ENCODE measurements at regions not wholly inside any gene's neighbourhood (a gene's known extent, or its start where the extent isn't known, plus 50 kb on each side); places are given as distances from the start of the nearest gene placed in this dataset.
"Not testable (repeated sequence)": the region's sequence is repeated elsewhere in the genome, so short reads cannot be mapped to it uniquely, and the experiment has no call there.

DNA sequence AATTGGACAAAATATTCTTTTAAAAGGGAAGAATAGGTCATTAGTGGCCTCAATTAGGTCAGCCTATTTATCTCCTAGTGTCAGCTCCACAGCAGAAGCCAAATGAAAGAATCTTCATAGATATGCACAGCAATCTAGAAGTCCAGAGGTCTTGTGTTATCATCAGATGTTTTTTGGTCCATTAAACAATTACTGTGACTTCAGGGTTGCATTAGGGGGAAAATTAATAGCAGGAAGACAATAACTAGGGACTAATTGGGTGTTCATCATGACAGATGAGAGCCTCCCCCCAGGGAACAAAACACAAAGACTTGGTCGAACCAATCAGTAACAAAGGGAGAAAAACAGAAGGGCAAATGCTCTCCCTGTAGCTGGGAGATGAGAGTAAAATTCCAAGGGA lies 264.7 kb downstream of the PTH2R start:
- H3K27ac ChIP-seq: no peak overlapping the region

DNA sequence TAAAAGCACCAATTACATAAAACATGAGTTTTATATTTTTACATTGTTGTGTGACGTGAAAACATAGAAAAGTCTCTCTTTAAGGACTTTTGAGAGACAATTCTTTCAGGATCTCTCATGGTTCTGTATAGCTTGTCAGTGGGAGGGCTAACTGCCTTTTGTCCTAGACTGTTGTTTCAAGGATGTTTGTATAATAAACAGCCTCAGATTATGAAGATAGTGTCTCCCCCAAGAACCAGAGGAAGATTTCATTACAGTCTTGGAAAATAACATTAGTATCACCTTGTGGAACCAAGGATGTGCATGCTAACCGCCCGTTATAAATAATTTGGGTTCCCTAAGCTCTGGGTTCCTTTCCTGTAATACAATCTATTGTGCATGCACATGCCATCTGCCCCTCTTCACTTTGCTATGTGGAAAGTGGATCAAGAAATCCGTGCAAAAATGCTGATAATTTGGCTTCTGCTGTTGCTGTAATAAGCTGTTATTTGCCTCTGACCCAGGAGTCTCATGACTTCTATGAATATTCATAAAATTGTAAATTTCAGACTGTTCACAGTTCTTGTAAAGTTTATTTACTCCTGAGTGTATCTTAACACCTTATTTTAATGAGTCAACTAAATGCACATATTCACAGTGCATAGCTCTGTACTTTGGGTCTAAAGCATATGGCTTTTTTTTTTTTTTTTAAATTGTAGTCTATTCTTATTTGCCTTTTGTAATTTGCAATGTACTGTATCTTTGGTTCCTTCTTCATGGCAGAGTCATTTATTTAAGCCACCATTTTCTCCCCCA lies 265.5 kb downstream of the PTH2R start:
- Histone ChIP-seq H3K27ac (no peak overlapping the region), H3K4me3 (no peak overlapping the region)

More for the DNA sequence above, 264.7 kb downstream of the PTH2R start:
- H3K4me3 ChIP-seq: no peak overlapping the region

GRCh38 chr2:208673631-208674030 lies 267.0 kb downstream of the PTH2R start:
- H3K27ac ChIP-seq: no peak overlapping the region
- no peak overlapping the region for H3K4me3 ChIP-seq

- no peak overlapping the region for H3K4me3 ChIP-seq
- no peak overlapping the region for H3K27ac ChIP-seq
Measured at GRCh38 chr2:208674919-208675318, 268.3 kb downstream of the PTH2R start.

DNA sequence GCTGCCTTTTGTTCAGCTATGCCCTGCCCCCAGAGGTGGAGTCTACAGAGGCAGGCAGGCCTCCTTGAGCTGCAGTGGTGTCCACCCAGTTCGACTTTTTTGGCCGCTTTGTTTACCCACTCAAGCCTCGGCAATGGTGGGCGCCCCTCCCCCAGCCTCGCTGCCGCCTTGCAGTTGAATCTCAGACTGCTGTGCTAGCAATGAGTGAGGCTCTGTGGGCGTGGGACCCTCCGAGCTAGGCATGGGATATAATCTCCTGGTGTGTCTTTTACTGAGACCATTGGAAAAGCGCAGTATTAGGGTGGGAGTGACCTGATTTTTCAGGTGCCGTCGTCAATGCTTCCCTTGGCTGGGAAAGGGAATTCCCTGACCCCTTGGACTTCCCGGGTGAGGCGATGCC lies 279.3 kb downstream of the PTH2R start:
- not testable (repeated sequence) for H3K4me3 ChIP-seq, H3K27ac ChIP-seq

GRCh38 chr2:208686665-208687064 lies 280.1 kb downstream of the PTH2R start:
- Histone ChIP-seq H3K27ac (no peak overlapping the region), H3K4me3 (no peak overlapping the region)

DNA sequence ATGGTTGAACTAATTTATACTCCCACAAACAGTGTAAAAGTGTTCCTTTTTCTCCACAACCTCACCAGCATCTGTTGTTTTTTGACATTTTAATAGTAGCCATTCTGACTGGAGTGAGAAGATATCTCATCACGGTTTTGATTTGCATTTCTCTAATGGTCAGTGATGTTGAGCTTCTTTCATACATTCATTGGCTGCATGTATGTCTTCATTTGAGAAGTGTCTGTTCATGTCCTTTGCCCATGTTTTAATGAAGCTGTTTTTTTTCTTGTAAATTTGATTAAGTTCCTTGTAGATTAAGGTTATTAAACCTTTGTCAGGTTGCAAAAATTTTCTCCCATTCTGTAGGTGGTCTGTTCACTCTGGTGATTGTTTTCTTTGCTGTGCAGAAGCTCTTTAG lies 281.1 kb downstream of the PTH2R start:
- not testable (repeated sequence) for H3K27ac ChIP-seq, H3K4me3 ChIP-seq

DNA sequence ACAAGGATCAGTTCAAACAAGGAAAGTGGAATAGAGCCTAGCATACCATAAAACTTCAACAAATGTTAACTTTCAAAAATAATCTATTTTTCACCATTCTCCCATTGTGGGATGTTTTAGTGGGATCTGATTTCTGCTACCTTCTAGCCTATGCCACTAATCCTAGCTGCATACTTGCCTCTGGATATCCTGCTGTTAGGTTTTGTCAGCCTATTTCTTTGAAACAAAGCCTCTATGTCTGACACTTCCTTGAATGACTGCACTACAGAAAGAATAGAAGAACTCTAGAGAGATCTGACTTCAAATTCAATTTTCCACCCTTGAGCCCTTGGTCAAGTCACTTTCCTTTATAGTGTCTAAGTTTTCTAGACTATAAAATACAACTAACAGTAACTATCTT lies 291.5 kb downstream of the PTH2R start:
- no peak overlapping the region for H3K27ac ChIP-seq
- H3K4me3 ChIP-seq: no peak overlapping the region

- no peak overlapping the region for H3K4me3 ChIP-seq
- no peak overlapping the region for H3K27ac ChIP-seq
Measured at GRCh38 chr2:208708486-208708885, 301.9 kb downstream of the PTH2R start.

DNA sequence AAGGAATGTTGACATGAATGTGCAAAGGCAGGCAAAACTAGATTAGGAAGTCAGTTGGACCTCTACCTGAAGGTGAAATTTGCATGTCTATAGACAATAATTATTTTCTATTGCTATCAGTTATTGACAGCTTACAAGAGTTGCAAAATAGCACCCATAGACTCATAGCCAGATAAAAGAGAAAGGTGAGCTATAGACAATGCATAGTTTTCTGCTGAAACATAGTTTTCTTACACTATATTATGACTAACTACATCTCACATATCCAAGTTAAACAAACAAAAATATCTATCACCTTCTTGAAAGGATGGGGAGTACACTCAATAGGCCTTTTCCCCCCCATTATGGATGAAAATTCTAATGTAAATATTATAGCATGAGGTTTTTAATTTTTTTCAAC lies 305.0 kb downstream of the PTH2R start:
- no peak overlapping the region for H3K27ac ChIP-seq
- no peak overlapping the region for H3K4me3 ChIP-seq

DNA sequence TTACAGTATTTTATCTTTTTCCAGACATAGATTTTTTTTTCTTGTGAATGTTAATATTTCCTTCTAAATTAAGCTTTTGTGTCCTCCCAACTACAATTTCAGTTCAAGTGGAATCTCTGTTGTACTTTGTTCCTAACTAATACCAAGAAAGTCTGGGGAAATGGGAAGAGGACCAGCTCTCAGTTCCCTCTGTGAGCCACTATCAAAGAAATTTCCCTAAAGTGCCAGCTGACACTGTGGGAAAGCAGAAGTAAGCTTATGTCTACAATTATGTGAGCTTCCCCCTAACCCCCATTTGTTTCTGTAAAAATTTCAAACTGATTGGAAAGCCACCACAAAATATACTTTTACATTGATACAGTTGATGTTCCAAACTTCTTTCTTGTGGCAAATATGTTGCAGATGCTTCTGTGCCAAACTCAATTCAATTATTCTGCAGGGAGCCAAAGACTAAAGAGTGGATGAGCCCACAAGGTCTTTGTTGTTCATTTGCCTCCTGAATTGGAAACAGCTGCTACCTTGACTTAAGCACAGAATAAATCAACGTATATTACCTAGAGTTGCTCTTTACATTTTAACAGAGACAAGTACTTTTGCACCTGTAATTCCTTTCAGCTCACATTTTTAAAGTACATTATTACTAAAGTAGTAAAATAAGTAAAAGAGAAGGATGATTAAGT lies 306.6 kb downstream of the PTH2R start:
- Histone ChIP-seq H3K27ac (no peak overlapping the region), H3K4me3 (no peak overlapping the region)

DNA sequence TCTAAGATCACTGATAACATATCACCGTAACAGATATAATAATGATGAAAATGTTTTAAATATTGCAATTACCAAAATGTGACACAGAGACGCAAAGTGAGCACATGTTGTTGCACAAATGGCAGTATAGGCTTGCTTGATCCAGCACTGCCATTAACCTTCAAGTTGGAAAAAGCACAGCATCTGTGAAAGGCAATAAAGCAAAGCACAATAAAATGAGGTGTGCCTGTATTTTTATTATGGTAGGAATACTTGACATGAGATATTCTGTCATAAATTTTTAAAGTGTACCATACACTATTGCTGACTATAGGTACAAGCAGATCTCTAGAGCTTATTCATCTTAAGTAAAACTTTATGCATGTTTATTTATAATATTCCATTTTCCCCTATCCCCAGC lies 312.2 kb downstream of the PTH2R start:
- no peak overlapping the region for H3K4me3 ChIP-seq
- H3K27ac ChIP-seq: no peak overlapping the region

GRCh38 chr2:208722731-208723130 lies 316.1 kb downstream of the PTH2R start:
- Histone ChIP-seq H3K4me3 (no peak overlapping the region), H3K27ac (no peak overlapping the region)

GRCh38 chr2:208725280-208725679 lies 318.7 kb downstream of the PTH2R start:
- H3K27ac ChIP-seq: no peak overlapping the region
- no peak overlapping the region for H3K4me3 ChIP-seq

GRCh38 chr2:208726242-208726641 lies 319.6 kb downstream of the PTH2R start:
- no peak overlapping the region for H3K4me3 ChIP-seq
- H3K27ac ChIP-seq: no peak overlapping the region

DNA sequence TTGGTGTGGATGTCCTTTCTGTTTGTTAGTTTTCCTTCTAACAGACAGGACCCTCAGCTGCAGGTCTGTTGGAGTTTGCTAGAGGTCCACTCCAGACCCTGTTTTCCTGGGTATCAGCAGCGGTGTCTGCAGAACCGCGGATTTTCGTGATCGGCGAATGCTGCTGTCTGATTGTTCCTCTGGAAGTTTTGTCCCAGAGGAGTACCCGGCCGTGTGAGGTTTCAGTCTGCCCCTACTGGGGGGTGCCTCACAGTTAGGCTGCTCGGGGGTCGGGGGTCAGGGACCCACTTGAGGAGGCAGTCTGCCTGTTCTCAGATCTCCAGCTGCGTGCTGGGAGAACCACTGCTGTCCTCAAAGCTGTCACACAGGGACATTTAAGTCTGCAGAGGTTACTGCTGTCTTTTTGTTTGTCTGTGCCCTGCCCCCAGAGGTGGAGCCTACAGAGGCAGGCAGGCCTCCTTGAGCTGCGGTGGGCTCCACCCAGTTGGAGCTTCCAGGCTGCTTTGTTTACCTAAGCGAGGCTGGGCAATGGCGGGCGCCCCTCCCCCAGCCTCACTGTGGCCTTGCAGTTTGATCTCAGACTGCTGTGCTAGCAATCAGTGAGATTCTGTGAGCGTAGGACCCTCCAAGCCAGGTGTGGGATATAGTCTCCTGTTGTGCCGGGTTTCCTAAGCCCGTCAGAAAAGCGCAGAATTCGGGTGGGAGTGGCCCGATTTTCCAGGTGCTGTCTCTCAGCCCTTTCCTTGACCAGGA lies 345.2 kb downstream of the PTH2R start:
- H3K4me3 ChIP-seq, H3K27ac ChIP-seq: not testable (repeated sequence)

- no peak overlapping the region for H3K4me3 ChIP-seq
- no peak overlapping the region for H3K27ac ChIP-seq
Measured at GRCh38 chr2:208757364-208757763, 350.8 kb downstream of the PTH2R start.

- not testable (repeated sequence) for H3K4me3 ChIP-seq, H3K27ac ChIP-seq
Measured at GRCh38 chr2:208773074-208773473, 366.5 kb downstream of the PTH2R start.

DNA sequence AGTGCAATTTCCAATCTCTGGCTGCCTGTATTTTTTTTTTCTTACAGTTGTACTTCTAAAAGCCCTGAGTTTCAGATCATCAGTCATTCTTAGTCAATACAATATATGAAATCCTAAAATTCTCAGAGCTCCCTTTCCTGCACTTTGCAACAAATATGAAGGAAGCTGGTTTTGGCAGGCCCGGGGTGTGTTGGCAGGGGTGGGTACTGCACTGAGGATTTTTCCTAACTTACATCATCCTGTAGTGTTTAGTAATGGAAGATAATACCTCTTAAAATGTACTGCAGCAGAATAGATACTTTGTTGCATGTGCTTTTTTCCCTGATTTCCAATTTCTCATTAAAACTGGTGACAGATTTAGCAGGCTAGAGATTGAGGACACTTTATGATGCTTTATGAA lies 374.6 kb downstream of the PTH2R start:
- no peak overlapping the region for H3K27ac ChIP-seq
- H3K4me3 ChIP-seq: no peak overlapping the region

- H3K27ac ChIP-seq: no peak overlapping the region
- no peak overlapping the region for H3K4me3 ChIP-seq
Measured at GRCh38 chr2:208782097-208782496, 375.5 kb downstream of the PTH2R start.

GRCh38 chr2:208783184-208783583 lies 376.6 kb downstream of the PTH2R start:
- Histone ChIP-seq H3K27ac (no peak overlapping the region), H3K4me3 (no peak overlapping the region)

Data from skin epidermis (tissue), 12 donors.